MCF 10A (cell line): ENCODE measurements at regions not wholly inside any gene's neighbourhood (a gene's known extent, or its start where the extent isn't known, plus 50 kb on each side); places are given as distances from the start of the nearest gene placed in this dataset.

Experiments used
- BruUV-seq: library from RNA; stranded (reverse); fragments of 400-500 nt; replicated peaks from 2 replicates; lab custom pipeline; 2021; lab: Mats Ljungman, UMichigan
- CTCF ChIA-PET: fragments of 300-600 bp; sonication (Branson Sonifier 250); formaldehyde crosslinking; extraction: SDS; loops from one replicate; lab custom pipeline; 2021; ENCODE audit warnings: antibody characterized with exemption, inconsistent platforms; lab: Yijun Ruan, JAX
- POLR2A ChIA-PET: fragments of 300-600, 350-650 bp; sonication (Branson Sonifier 250); formaldehyde crosslinking; extraction: SDS; loops from one replicate; lab custom pipeline; 2020; ENCODE audit warnings: antibody characterized with exemption, inconsistent platforms; lab: Yijun Ruan, JAX
- DNase-seq: peaks from one replicate; pipeline ENCODE4 v3.0.0-alpha.2; 2018; ENCODE audit not compliant: unreplicated experiment
- H3K27ac Mint-ChIP-seq: one replicate; pipeline ENCODE4 v1.8.0; 2022; ENCODE audit warnings: mild to moderate bottlenecking, low read depth, mixed read lengths; ENCODE audit not compliant: unreplicated experiment
- H3K27me3 Mint-ChIP-seq: one replicate; pipeline ENCODE4 v1.8.0; 2022; ENCODE audit warnings: mixed read lengths; ENCODE audit not compliant: insufficient read depth, unreplicated experiment
- H3K36me3 Mint-ChIP-seq: one replicate; pipeline ENCODE4 v1.8.0; 2022; ENCODE audit warnings: mild to moderate bottlenecking, moderate library complexity, mixed read lengths; ENCODE audit not compliant: insufficient read depth, unreplicated experiment
- H3K4me1 Mint-ChIP-seq: one replicate; pipeline ENCODE4 v1.8.0; 2022; ENCODE audit warnings: mixed read lengths; ENCODE audit not compliant: insufficient read depth, unreplicated experiment
- H3K4me3 Mint-ChIP-seq: one replicate; pipeline ENCODE4 v1.8.0; 2022; ENCODE audit warnings: mild to moderate bottlenecking, moderate library complexity, mixed read lengths; ENCODE audit not compliant: unreplicated experiment
- H3K9me3 Mint-ChIP-seq: one replicate; pipeline ENCODE4 v1.8.0; 2022; ENCODE audit warnings: mixed read lengths; ENCODE audit not compliant: unreplicated experiment
- intact Hi-C: fragments of 100-400 bp; cut with micrococcal nuclease; formaldehyde crosslinking; loops from 2 replicates; pipeline ENCODE4 v1.14.1; 2022
- TF ChIP-seq, protein P1 (sequence below): fragments of 200-600 bp; IDR thresholded peaks from one replicate; pipeline ENCODE4 v1.8.0; 2022; ENCODE audit warnings: antibody characterized with exemption, mild to moderate bottlenecking; ENCODE audit not compliant: unreplicated experiment

DNA sequence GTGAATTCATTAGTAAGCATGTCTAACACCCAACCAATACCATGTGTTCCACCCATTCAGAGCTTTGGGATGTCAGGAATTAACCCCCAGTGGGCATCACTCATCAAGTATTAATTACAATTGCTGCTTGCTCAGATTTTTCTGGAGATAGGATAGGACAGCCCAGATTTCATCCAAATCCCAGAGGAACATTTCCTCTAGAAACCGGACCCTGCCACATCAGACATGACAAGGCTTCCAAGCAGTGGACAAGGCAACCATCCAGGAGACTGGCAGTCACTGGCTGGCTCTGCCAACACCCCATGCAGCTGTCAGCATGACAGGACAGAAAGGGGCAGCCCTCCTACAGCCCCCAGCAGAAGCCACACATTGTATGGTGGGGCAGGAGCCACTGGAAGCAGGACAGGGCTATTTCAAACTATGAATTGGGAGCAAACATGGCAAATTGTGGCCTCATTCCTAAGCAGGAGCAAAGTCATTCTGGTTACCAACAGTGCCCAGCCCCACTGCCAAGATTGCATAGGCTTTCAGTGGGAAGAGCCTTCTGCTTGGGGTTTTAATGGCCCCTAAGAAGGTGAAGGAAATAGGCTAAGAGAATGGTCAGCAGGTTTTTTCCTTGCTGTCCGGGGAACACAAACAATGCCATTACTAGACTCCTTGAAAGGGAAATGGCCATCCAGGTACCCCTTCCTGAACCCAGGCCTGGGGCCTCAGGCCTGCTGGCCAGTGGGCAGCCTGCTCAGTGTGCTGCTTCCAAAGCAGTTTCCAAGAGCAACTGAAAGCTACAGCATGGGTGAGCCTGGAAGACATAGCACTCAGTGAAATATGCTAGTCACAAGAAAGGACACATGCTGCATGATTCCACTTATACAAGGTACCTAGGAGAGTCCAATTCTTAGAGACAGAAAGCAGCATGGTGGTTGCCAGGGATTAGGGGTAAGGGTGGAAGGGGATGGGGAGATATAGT is 294.7 kb upstream of the SLC30A5 start:
- H3K4me3 Mint-ChIP-seq: no peak overlapping the region
- intact Hi-C loops: no loop called here
- H3K9me3 Mint-ChIP-seq: no peaks in the 10 kb centered on the region
- peaks cover 23% of the 10 kb centered on the region for H3K27me3 Mint-ChIP-seq
- TF ChIP-seq, protein P1, sequence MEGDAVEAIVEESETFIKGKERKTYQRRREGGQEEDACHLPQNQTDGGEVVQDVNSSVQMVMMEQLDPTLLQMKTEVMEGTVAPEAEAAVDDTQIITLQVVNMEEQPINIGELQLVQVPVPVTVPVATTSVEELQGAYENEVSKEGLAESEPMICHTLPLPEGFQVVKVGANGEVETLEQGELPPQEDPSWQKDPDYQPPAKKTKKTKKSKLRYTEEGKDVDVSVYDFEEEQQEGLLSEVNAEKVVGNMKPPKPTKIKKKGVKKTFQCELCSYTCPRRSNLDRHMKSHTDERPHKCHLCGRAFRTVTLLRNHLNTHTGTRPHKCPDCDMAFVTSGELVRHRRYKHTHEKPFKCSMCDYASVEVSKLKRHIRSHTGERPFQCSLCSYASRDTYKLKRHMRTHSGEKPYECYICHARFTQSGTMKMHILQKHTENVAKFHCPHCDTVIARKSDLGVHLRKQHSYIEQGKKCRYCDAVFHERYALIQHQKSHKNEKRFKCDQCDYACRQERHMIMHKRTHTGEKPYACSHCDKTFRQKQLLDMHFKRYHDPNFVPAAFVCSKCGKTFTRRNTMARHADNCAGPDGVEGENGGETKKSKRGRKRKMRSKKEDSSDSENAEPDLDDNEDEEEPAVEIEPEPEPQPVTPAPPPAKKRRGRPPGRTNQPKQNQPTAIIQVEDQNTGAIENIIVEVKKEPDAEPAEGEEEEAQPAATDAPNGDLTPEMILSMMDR: no peak
- DNase-seq: no peak
- ChIA-PET CTCF (no interaction called here), POLR2A (no interaction called here)
- no peaks in the 10 kb centered on the region for H3K4me1 Mint-ChIP-seq
- H3K27ac Mint-ChIP-seq: no peak overlapping the region
- H3K36me3 Mint-ChIP-seq: no peaks in the 10 kb centered on the region
- no TSS peak for BruUV-seq

DNA sequence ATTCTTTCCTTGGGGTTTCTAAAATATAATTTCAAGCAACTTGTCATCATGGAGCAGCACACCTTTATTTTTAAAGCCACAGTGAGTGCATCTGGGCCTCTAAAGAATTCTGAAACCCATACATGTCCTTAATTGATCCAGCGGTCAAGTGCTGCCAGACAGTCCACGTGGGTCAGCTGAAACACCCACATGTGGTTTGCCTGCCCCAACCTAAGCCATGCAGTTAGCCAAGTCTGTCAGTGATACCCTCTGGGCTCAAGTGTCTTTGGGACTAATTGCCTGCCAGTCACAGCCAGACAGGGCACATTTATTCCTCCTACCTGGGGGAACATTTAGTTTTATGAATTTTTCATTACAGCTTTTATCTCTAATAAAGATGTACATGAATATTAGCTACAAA is 291.4 kb upstream of the SLC30A5 start:
- no TSS peak for BruUV-seq
- no peak overlapping the region for H3K27ac Mint-ChIP-seq
- TF ChIP-seq, protein P1: no peak
- H3K4me1 Mint-ChIP-seq: no peaks in the 10 kb centered on the region
- CTCF ChIA-PET: interaction anchor here (0.5 kb wide), 1 partner anchor 18 kb away, joined by 3 read pairs; no protein-coding TSS in a partner anchor
- DNase-seq: no peak
- peaks cover 29% of the 10 kb centered on the region for H3K27me3 Mint-ChIP-seq
- intact Hi-C loops: no loop called here
- no peak overlapping the region for H3K4me3 Mint-ChIP-seq
- H3K9me3 Mint-ChIP-seq: peaks cover 14% of the 10 kb centered on the region
- no peaks in the 10 kb centered on the region for H3K36me3 Mint-ChIP-seq
- POLR2A ChIA-PET: no interaction called here

DNA sequence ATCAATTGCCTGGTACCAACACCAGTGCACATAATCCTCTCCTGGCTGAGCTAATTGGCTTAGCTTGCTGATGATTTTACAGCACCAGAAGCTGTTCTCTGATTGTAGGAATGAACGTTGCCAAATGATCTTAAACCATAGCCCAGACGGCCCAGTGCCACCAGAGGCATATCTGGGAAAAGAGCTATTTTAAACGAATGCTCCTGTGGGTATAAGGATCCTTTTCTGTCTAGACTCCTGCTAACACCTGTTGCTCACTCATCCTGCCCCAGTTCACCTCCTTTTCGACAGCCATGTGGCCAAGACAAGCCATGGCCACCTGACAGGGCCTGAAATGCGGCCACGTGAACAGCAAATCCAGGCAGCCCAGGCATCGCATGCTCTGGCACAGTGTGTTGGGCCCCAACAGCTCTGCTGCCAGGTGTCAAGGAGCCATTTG is 289.9 kb upstream of the SLC30A5 start:
- no TSS peak for BruUV-seq
- ChIA-PET CTCF (no interaction called here), POLR2A (no interaction called here)
- no peak overlapping the region for H3K27ac Mint-ChIP-seq
- no peak for DNase-seq
- TF ChIP-seq, protein P1: no peak
- H3K4me3 Mint-ChIP-seq: no peak overlapping the region
- no peaks in the 10 kb centered on the region for H3K36me3 Mint-ChIP-seq
- H3K4me1 Mint-ChIP-seq: no peaks in the 10 kb centered on the region
- peaks cover 14% of the 10 kb centered on the region for H3K9me3 Mint-ChIP-seq
- peaks cover 29% of the 10 kb centered on the region for H3K27me3 Mint-ChIP-seq
- intact Hi-C loops: no loop called here

DNA sequence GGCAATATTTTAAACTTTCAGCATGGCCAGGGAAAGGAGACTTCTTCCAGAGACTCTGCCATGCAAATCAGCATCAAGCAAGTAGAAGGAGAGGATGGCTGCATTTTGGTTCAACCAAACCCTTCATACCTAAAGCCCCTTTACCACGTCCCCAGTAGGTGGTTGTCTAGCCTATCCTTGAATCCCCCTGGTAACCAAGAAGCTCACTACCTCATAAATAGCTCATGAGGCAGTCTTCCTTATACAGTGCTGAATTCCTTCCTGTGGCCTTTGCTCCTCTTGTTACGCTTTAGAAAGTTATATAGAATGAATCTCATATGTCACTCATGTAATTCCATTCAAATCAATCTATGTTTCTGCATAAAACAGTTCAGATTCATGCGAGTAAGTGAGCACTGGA is 289.5 kb upstream of the SLC30A5 start:
- no TSS peak for BruUV-seq
- Mint-ChIP-seq H3K4me1 (no peaks in the 10 kb centered on the region), H3K27me3 (peaks cover 29% of the 10 kb centered on the region), H3K36me3 (no peaks in the 10 kb centered on the region), H3K9me3 (peaks cover 14% of the 10 kb centered on the region), H3K4me3 (no peak overlapping the region), H3K27ac (no peak overlapping the region)
- no peak for DNase-seq
- intact Hi-C loops: no loop called here
- ChIA-PET CTCF (interaction anchor here (0.6 kb wide), 1 partner anchor 35 kb away, joined by 6 read pairs; no protein-coding TSS in a partner anchor), POLR2A (interaction anchor here (1.1 kb wide), 1 partner anchor 44 kb away, joined by 3 read pairs; no protein-coding TSS in a partner anchor)
- TF ChIP-seq, protein P1: no peak
